Fibroblast of lung (primary cell): ENCODE measurements at regions not wholly inside any gene's neighbourhood (a gene's known extent, or its start where the extent isn't known, plus 50 kb on each side); places are given as distances from the start of the nearest gene placed in this dataset.
"Not testable (repeated sequence)": the region's sequence is repeated elsewhere in the genome, so short reads cannot be mapped to it uniquely, and the experiment has no call there.

Source experiments
- EZH2 ChIP-seq: IDR thresholded peaks from 2 replicates; pipeline ENCODE4 v1.5.1; 2012; ENCODE audit warnings: low read length, control low read depth, mild to moderate bottlenecking; ENCODE audit errors: missing control alignments
- TF ChIP-seq, protein P1 (sequence below), 2 donors: IDR thresholded peaks in 1 of 2; conservative IDR thresholded peaks in 1 of 2; 1 replicate in 1 of 2; 2 replicates in 1 of 2; pipeline ENCODE4 v1.5.1; 2011 to 2012; ENCODE audit warnings: low read length in 2 of 2, control low read depth in 1 of 2, inconsistent platforms in 1 of 2, low read depth in 1 of 2, mild to moderate bottlenecking in 1 of 2

DNA sequence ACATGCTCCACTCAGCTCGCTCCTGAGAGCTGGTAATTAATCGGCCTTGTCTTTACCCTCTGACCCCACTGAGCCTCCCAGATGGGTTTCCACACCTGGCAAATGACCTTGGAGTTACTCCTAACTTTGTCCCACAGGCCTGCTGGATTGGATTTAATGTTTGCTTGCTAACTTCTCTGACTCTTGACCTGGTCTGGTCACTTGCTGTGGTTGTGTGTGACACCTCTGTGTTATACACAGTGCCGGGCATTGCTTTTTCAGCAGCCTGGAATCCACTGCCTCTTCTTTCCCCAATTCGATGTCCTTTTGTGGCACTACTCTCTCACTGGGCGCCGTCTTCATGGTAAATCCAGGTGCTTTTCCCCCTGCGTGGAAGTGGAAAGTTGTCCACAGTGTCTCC, 145.8 kb upstream of the PLGLB2 start:
- TF ChIP-seq, protein P1, sequence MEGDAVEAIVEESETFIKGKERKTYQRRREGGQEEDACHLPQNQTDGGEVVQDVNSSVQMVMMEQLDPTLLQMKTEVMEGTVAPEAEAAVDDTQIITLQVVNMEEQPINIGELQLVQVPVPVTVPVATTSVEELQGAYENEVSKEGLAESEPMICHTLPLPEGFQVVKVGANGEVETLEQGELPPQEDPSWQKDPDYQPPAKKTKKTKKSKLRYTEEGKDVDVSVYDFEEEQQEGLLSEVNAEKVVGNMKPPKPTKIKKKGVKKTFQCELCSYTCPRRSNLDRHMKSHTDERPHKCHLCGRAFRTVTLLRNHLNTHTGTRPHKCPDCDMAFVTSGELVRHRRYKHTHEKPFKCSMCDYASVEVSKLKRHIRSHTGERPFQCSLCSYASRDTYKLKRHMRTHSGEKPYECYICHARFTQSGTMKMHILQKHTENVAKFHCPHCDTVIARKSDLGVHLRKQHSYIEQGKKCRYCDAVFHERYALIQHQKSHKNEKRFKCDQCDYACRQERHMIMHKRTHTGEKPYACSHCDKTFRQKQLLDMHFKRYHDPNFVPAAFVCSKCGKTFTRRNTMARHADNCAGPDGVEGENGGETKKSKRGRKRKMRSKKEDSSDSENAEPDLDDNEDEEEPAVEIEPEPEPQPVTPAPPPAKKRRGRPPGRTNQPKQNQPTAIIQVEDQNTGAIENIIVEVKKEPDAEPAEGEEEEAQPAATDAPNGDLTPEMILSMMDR (conservative IDR thresholded peaks at IDR 0.05 in 1 of 2, IDR thresholded peaks at IDR 0.05 in 1 of 2; ENCODE audit: low read depth in 1 of 2, low read length in 2 of 2) = not testable (repeated sequence)
- not testable (repeated sequence) for TF ChIP-seq EZH2
